ENCODE measurements at regions not wholly inside any gene's neighbourhood (a gene's known extent, or its start where the extent isn't known, plus 50 kb on each side); places are given as distances from the start of the nearest gene placed in this dataset.

DNA sequence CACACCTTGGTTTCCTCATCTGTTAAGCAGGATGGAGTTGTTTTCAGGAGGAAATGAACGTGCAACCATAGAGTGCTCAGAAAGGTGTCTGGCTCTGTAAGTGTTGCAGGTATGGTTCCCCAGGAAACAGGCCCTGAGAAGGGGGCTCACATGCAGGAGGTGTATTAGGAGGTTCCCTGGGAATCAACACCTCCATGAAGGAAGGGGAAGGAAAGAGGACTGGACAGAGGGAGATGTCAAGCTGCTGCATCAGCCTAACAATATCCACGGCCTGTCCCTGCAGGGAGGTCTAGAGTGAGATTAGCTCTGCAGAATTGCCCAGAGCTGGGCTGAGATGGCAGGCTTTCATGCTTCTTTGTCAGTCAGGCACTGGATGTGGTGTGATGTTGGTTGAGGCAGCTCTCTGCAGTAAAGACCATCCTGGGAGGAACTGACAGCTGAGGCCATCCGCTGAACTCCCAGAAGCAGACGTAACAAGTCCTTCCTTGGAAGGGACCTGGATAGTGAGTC lies 373.3 kb downstream of the ZNF536 start:
- 87 to 90% (median 88%) methylated on average over 4 of the region's 4 CpGs for WGBS, 4 donors

GRCh38 chr19:30744741-30745475 lies 372.7 kb downstream of the ZNF536 start:
- TF ChIP-seq POLR2A (IDR thresholded peaks at IDR 0.05) (no peak), CTCF (IDR thresholded peaks at IDR 0.05) (no peak)

More for the DNA sequence above, 373.3 kb downstream of the ZNF536 start:
- H3K27ac ChIP-seq: no peak overlapping the region
- H3K4me3 ChIP-seq: no peak overlapping the region
- no peak for DNase-seq
- H3K9me3 ChIP-seq (replicated peaks in 1 of 3): no peaks in the 10 kb centered on the region
- intact Hi-C loops (cut with DNase I): no loop called here
- TF ChIP-seq POLR2A (IDR thresholded peaks at IDR 0.05) (no peak), CTCF (IDR thresholded peaks at IDR 0.05) (no peak)
- H3K36me3 ChIP-seq (replicated peaks in 1 of 2): no peaks in the 10 kb centered on the region
- H3K27me3 ChIP-seq: peaks cover under 1% of the 10 kb centered on the region
- H3K4me1 ChIP-seq (replicated peaks in 1 of 2): no peaks in the 10 kb centered on the region

DNA sequence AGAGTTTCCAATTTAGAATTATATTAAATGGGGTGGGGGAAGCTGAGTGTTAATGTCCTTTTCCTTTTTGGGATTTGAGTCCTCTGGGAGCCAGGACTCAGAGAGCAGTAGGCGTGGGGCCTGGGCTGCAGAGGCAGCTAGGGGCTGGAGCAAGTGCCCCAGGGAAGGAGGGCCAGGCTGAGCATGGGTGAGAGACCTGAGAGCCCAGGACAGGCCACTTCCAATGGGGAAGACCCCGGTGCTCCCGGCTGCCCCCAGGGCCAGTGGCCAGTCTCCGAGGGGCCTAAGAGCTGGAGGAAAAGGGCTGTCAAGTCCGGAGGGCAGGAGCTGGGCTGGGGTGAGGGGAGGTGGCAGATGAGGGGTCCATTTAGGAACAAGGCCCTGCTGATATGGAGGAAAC lies 371.5 kb downstream of the ZNF536 start:
- Histone ChIP-seq H3K9me3 (replicated peaks in 1 of 3) (no peaks in the 10 kb centered on the region), H3K27ac (no peak overlapping the region), H3K36me3 (replicated peaks in 1 of 2) (no peaks in the 10 kb centered on the region), H3K4me3 (no peak overlapping the region), H3K4me1 (replicated peaks in 1 of 2) (no peaks in the 10 kb centered on the region), H3K27me3 (peaks cover 5% of the 10 kb centered on the region)
- intact Hi-C loops (cut with DNase I): no loop called here
- DNase-seq: no peak
- no peak for TF ChIP-seq CTCF (IDR thresholded peaks at IDR 0.05)
- TF ChIP-seq POLR2A (IDR thresholded peaks at IDR 0.05): no peak
- 77 to 85% (median 79%) methylated on average over 5 of the region's 5 CpGs for WGBS, 4 donors

More at GRCh38 chr19:30744741-30745475, 372.7 kb downstream of the ZNF536 start:
- no peaks in the 10 kb centered on the region for H3K9me3 ChIP-seq (replicated peaks in 1 of 3)
- DNase-seq: no peak
- no peaks in the 10 kb centered on the region for H3K36me3 ChIP-seq (replicated peaks in 1 of 2)
- no peaks in the 10 kb centered on the region for H3K4me1 ChIP-seq (replicated peaks in 1 of 2)
- no peak overlapping the region for H3K4me3 ChIP-seq
- no peak overlapping the region for H3K27ac ChIP-seq
- peaks cover 5% of the 10 kb centered on the region for H3K27me3 ChIP-seq
- 85 to 89% (median 87%) methylated on average over 5 to 9 of the region's 9 CpGs for WGBS, 4 donors
- intact Hi-C loops (cut with DNase I): no loop called here

GRCh38 chr19:30743011-30743410 lies 370.8 kb downstream of the ZNF536 start:
- Histone ChIP-seq H3K9me3 (replicated peaks in 1 of 3) (no peaks in the 10 kb centered on the region), H3K27ac (no peak overlapping the region), H3K27me3 (peaks cover 5% of the 10 kb centered on the region), H3K36me3 (replicated peaks in 1 of 2) (no peaks in the 10 kb centered on the region), H3K4me3 (no peak overlapping the region), H3K4me1 (replicated peaks in 1 of 2) (no peaks in the 10 kb centered on the region)
- intact Hi-C loops (cut with DNase I): no loop called here
- TF ChIP-seq CTCF (IDR thresholded peaks at IDR 0.05) (no peak), POLR2A (IDR thresholded peaks at IDR 0.05) (no peak)
- DNase-seq: no peak
- WGBS, 4 donors: 45 to 54% (median 49%) methylated on average over 10 of the region's 10 CpGs

All from adrenal gland (tissue), 9 donors.